ENCODE measurements at regions not wholly inside any gene's neighbourhood (a gene's known extent, or its start where the extent isn't known, plus 50 kb on each side); places are given as distances from the start of the nearest gene placed in this dataset.
"Not testable (repeated sequence)": the region's sequence is repeated elsewhere in the genome, so short reads cannot be mapped to it uniquely, and the experiment has no call there.

GRCh38 chr17:83011676-83012075, 67.7 kb upstream of the METRNL start:
- not testable (repeated sequence) for TF ChIP-seq POLR2A, CTCF (IDR thresholded peaks at IDR 0.05)
